ENCODE measurements at regions not wholly inside any gene's neighbourhood (a gene's known extent, or its start where the extent isn't known, plus 50 kb on each side); places are given as distances from the start of the nearest gene placed in this dataset.

- no peaks in the 10 kb centered on the region for H3K27me3 ChIP-seq (replicated peaks in 1 of 7)
- intact Hi-C loops (cut with DNase I; ENCODE audit: low total_unique reads) = no loop called here
- no peak overlapping the region for H3K4me3 ChIP-seq
- no peaks in the 10 kb centered on the region for H3K9me3 ChIP-seq
- H3K4me1 ChIP-seq = no peaks in the 10 kb centered on the region
- no peak for TF ChIP-seq CTCF (IDR thresholded peaks at IDR 0.05 in 8 of 11, conservative IDR thresholded peaks at IDR 0.05 in 3 of 11)
- no peak for TF ChIP-seq POLR2A (IDR thresholded peaks at IDR 0.05)
- no peak for TF ChIP-seq POLR2AphosphoS5 (IDR thresholded peaks at IDR 0.05)
- DNase-seq = no peak
- no peak overlapping the region for H3K27ac ChIP-seq
- no peaks in the 10 kb centered on the region for H3K36me3 ChIP-seq
- WGBS, 5 donors = 33 to 77% (median 52%) methylated on average over 6 of the region's 6 CpGs
These were observed 182.1 kb downstream of the RFC3 start for GRCh38 chr13:33999811-34000605.

DNA sequence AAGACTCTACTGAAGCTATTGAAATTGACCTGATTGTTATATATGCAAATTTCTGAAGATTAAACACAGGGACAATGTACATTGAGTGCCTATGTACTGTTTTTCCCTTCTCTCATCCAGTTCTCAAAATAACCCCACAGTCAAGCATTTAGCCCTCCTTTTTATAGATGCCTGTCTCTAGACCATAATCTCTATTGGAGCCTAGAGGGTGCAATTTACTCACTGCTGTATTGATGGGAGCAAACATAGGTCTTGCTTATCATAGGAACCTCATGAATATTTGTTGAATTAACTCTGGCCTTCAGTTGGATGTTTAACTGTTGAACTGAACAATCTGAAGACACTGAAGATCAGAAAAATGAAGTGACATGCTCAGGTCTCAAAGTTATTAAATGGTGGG lies 183.0 kb downstream of the RFC3 start:
- DNase-seq = no peak
- Histone ChIP-seq H3K36me3 (no peaks in the 10 kb centered on the region), H3K4me3 (no peak overlapping the region), H3K27ac (no peak overlapping the region), H3K27me3 (replicated peaks in 1 of 7) (no peaks in the 10 kb centered on the region), H3K4me1 (no peaks in the 10 kb centered on the region), H3K9me3 (no peaks in the 10 kb centered on the region)
- TF ChIP-seq POLR2A (IDR thresholded peaks at IDR 0.05) (no peak), CTCF (IDR thresholded peaks at IDR 0.05 in 8 of 11, conservative IDR thresholded peaks at IDR 0.05 in 3 of 11) (no peak), POLR2AphosphoS5 (IDR thresholded peaks at IDR 0.05) (no peak)
- intact Hi-C loops (cut with DNase I; ENCODE audit: low total_unique reads) = no loop called here

GRCh38 chr13:34001389-34001788 lies 183.4 kb downstream of the RFC3 start:
- intact Hi-C loops (cut with DNase I; ENCODE audit: low total_unique reads) = no loop called here
- Histone ChIP-seq H3K27me3 (replicated peaks in 1 of 7) (no peaks in the 10 kb centered on the region), H3K4me1 (no peaks in the 10 kb centered on the region), H3K36me3 (no peaks in the 10 kb centered on the region), H3K9me3 (no peaks in the 10 kb centered on the region), H3K27ac (no peak overlapping the region), H3K4me3 (no peak overlapping the region)
- no peak for DNase-seq
- WGBS, 5 donors = 77 to 91% (median 89%) methylated on average over 4 of the region's 4 CpGs
- TF ChIP-seq CTCF (IDR thresholded peaks at IDR 0.05 in 8 of 11, conservative IDR thresholded peaks at IDR 0.05 in 3 of 11) = no peak
- TF ChIP-seq POLR2AphosphoS5 (IDR thresholded peaks at IDR 0.05) = no peak
- no peak for TF ChIP-seq POLR2A (IDR thresholded peaks at IDR 0.05)

GRCh38 chr13:34002141-34002540 lies 184.2 kb downstream of the RFC3 start:
- Histone ChIP-seq H3K4me3 (no peak overlapping the region), H3K27me3 (replicated peaks in 1 of 7) (no peaks in the 10 kb centered on the region), H3K27ac (no peak overlapping the region), H3K4me1 (no peaks in the 10 kb centered on the region), H3K36me3 (no peaks in the 10 kb centered on the region), H3K9me3 (no peaks in the 10 kb centered on the region)
- DNase-seq = no peak
- 73 to 100% (median 81%) methylated on average over 1 of the region's 1 CpG for WGBS, 5 donors
- intact Hi-C loops (cut with DNase I; ENCODE audit: low total_unique reads) = no loop called here
- no peak for TF ChIP-seq POLR2AphosphoS5 (IDR thresholded peaks at IDR 0.05)
- no peak for TF ChIP-seq POLR2A (IDR thresholded peaks at IDR 0.05)
- TF ChIP-seq CTCF (IDR thresholded peaks at IDR 0.05 in 8 of 11, conservative IDR thresholded peaks at IDR 0.05 in 3 of 11) = no peak

Measured in spleen (tissue), 11 donors.